ENCODE measurements at regions not wholly inside any gene's neighbourhood (a gene's known extent, or its start where the extent isn't known, plus 50 kb on each side); places are given as distances from the start of the nearest gene placed in this dataset.

- no peak for DNase-seq
- peaks cover 2 to 17% (median 11%) of the 10 kb centered on the region in 9 donors for H3K9me3 Mint-ChIP-seq
- peaks cover 0 to 5% (median 0%) of the 10 kb centered on the region in 3 donors for H3K36me3 Mint-ChIP-seq
- ATAC-seq, result no peak
- H3K4me3 Mint-ChIP-seq, result no peak overlapping the region
- H3K27me3 Mint-ChIP-seq, result peaks cover 6 to 31% (median 15%) of the 10 kb centered on the region in 5 donors
- no peaks in the 10 kb centered on the region for H3K4me1 Mint-ChIP-seq
- POLR2A ChIA-PET, result no interaction called here
- no peak overlapping the region for H3K27ac Mint-ChIP-seq
Observed at GRCh38 chr2:121866789-121867188, 111.3 kb downstream of the TSN start.

DNA sequence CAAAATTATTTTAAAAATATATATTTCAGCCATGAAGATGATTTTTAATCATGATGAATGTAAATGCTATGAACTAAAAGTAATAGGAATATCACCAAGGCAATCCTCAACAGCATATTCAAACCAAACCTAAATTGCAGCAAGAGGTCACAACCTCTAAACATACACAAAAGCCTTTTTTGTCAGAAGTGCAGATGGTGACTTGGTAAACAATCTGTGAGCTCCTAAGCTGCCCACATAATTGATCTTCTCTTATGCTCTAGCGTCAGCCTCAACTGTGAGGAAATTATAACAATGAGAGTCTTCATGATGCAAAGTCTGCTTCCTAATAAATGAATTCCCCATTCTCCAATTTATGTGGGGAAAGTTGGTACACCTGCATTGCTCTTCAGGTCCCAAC lies 113.2 kb downstream of the TSN start:
- H3K4me1 Mint-ChIP-seq, result no peaks in the 10 kb centered on the region
- H3K27ac Mint-ChIP-seq, result no peak overlapping the region
- peaks cover 2 to 6% (median 4%) of the 10 kb centered on the region in 9 donors for H3K9me3 Mint-ChIP-seq
- H3K27me3 Mint-ChIP-seq, result peaks cover 5 to 30% (median 8%) of the 10 kb centered on the region in 5 donors
- H3K4me3 Mint-ChIP-seq, result no peak overlapping the region
- ATAC-seq, result no peak
- POLR2A ChIA-PET, result no interaction called here
- DNase-seq, result no peak
- peaks cover 0 to 4% (median 0%) of the 10 kb centered on the region in 3 donors for H3K36me3 Mint-ChIP-seq

DNA sequence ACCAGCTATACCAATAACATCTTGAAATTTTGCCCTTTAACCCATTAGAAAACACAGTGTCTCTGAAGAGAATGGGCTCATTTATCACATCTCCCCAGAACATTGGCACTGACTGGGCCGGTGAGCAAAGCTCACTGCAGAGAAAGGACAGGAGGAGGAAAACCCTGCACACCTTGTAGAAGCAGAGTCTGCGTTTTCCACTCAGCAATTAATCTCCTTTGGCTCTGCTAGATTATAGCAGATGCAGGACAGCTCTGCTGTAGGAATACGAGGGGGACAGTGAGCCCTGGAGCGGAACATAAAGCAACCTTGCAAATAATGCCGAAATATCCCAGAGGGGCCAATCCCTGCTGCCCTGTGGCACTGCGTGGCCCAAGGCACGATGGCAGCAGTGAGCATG lies 113.9 kb downstream of the TSN start:
- H3K4me3 Mint-ChIP-seq, result no peak overlapping the region
- no peaks in the 10 kb centered on the region for H3K36me3 Mint-ChIP-seq
- H3K27me3 Mint-ChIP-seq, result peaks cover 3 to 32% (median 6%) of the 10 kb centered on the region in 5 donors
- H3K27ac Mint-ChIP-seq, result no peak overlapping the region
- POLR2A ChIA-PET, result no interaction called here
- ATAC-seq (no peak), DNase-seq (no peak)
- H3K9me3 Mint-ChIP-seq, result no peaks in the 10 kb centered on the region
- no peaks in the 10 kb centered on the region for H3K4me1 Mint-ChIP-seq

GRCh38 chr2:121869873-121870272 lies 114.4 kb downstream of the TSN start:
- no peak overlapping the region for H3K4me3 Mint-ChIP-seq
- peaks cover 3 to 34% (median 6%) of the 10 kb centered on the region in 5 donors for H3K27me3 Mint-ChIP-seq
- POLR2A ChIA-PET, result no interaction called here
- no peaks in the 10 kb centered on the region for H3K4me1 Mint-ChIP-seq
- ATAC-seq, result no peak
- no peak for DNase-seq
- H3K27ac Mint-ChIP-seq, result no peak overlapping the region
- H3K9me3 Mint-ChIP-seq, result no peaks in the 10 kb centered on the region
- H3K36me3 Mint-ChIP-seq, result no peaks in the 10 kb centered on the region

DNA sequence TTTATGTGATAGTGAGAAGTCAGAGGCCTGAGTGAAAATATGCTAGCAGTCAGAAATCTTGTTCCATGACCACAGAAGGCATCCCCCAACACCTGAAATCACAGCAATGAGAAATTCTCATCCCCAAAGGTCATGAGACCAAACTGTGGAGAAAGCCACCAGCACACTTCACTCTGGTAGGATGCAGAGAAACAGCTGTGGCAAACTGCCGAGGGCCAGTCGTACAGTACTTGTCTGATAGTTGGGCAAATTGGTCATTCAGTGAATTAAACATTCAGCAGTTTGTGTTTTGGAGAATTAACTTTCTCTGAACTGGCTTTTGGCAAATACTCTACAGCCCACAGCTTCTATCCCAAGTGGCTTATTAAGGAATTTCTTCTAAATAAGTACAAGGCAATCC lies 117.2 kb downstream of the TSN start:
- no peak overlapping the region for H3K27ac Mint-ChIP-seq
- peaks cover 3 to 19% (median 4%) of the 10 kb centered on the region in 5 donors for H3K27me3 Mint-ChIP-seq
- no peaks in the 10 kb centered on the region for H3K36me3 Mint-ChIP-seq
- ATAC-seq, result no peak
- no peak overlapping the region for H3K4me3 Mint-ChIP-seq
- POLR2A ChIA-PET, result no interaction called here
- H3K4me1 Mint-ChIP-seq, result no peaks in the 10 kb centered on the region
- DNase-seq, result no peak
- no peaks in the 10 kb centered on the region for H3K9me3 Mint-ChIP-seq

DNA sequence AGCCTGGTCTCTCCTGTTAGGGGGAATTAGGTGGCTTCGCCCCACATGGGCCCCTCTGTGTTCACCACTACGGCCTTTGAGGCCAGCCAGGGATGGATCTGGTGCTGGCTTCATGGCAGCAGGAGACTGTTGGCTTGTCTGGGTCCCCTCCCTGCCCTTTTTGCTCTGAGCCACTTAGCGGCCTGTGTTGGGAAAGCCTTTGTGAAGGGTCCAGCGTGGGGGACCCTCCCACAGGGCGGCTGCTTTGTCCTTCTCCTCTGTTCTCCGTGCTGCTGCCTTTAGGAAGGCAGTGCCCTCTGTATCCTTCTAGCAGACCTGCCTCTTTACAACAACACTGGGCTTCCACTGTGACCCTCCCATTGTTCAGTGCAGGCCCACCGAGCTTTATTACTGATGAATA lies 118.4 kb downstream of the TSN start:
- H3K36me3 Mint-ChIP-seq, result peaks cover 0 to 8% (median 0%) of the 10 kb centered on the region in 3 donors
- H3K27me3 Mint-ChIP-seq, result peaks cover 4 to 19% (median 9%) of the 10 kb centered on the region in 5 donors
- no peak overlapping the region for H3K4me3 Mint-ChIP-seq
- ATAC-seq (no peak), DNase-seq (no peak)
- peaks cover 0 to 12% (median 0%) of the 10 kb centered on the region in 9 donors for H3K9me3 Mint-ChIP-seq
- H3K27ac Mint-ChIP-seq, result no peak overlapping the region
- H3K4me1 Mint-ChIP-seq, result no peaks in the 10 kb centered on the region
- POLR2A ChIA-PET, result no interaction called here

DNA sequence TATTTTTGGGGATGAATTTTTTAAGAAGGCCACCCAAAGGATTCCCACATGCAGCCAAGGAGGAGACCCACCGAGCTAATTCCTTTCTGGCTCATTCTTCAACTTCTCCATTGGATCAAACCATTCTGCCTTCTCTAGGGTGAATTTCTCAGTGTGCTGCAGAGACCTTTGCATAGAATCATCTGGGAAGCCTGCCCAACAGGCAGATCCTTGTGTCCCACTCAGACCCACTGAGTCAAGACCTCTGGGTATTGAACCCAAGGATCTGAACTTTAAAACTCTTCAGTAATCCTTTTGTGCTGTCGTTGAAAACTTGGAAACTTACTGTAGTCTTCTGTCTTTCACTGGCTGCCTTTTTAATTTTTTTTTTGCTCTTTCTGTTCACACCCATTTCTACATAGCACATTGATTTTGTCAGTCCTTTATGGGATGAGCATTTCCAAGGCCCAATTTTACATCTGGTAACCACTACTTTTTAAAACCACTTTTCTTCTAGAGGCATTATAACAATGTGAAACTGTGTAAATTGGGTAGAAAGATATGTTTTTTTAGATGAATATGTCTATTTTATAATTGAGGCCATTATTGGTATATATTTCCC lies 120.2 kb downstream of the TSN start:
- Mint-ChIP-seq H3K4me3 (no peak overlapping the region), H3K27ac (no peak overlapping the region)
- no peak for ATAC-seq

DNA sequence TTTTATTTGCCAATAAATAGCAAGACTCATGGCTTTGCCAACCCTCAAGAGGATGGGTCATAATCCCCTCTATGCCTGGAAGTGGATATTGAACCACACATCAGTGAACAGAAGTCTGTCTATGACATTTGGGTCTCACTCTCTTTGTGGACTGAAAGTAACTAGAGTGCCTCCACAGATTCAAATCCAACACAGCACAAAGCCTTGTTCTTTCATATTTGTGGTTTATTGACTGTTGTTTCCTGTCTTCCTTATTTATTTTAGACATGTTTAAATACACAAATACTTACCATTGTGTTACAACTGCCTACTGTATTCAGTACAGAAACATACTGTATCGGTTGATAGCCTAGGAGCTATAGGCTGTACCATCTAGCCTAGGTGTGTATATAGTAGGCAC lies 121.9 kb downstream of the TSN start:
- no peak overlapping the region for H3K4me3 Mint-ChIP-seq
- DNase-seq, result no peak
- POLR2A ChIA-PET, result no interaction called here
- no peak overlapping the region for H3K27ac Mint-ChIP-seq
- peaks cover 0 to 19% (median 2%) of the 10 kb centered on the region in 9 donors for H3K9me3 Mint-ChIP-seq
- ATAC-seq, result no peak
- H3K4me1 Mint-ChIP-seq, result no peaks in the 10 kb centered on the region
- peaks cover 5 to 19% (median 16%) of the 10 kb centered on the region in 5 donors for H3K27me3 Mint-ChIP-seq
- peaks cover 0 to 8% (median 0%) of the 10 kb centered on the region in 3 donors for H3K36me3 Mint-ChIP-seq

More for the DNA sequence above, 120.2 kb downstream of the TSN start:
- no peak for DNase-seq
- POLR2A ChIA-PET, result no interaction called here
- Mint-ChIP-seq H3K4me1 (no peaks in the 10 kb centered on the region), H3K9me3 (peaks cover 0 to 19% (median 2%) of the 10 kb centered on the region in 9 donors), H3K36me3 (peaks cover 0 to 8% (median 0%) of the 10 kb centered on the region in 3 donors), H3K27me3 (peaks cover 3 to 15% (median 8%) of the 10 kb centered on the region in 5 donors)

GRCh38 chr2:121880283-121880682 lies 124.8 kb downstream of the TSN start:
- H3K4me1 Mint-ChIP-seq, result no peaks in the 10 kb centered on the region
- DNase-seq (no peak), ATAC-seq (no peak)
- H3K27me3 Mint-ChIP-seq, result peaks cover 5 to 20% (median 16%) of the 10 kb centered on the region in 5 donors
- H3K27ac Mint-ChIP-seq, result no peak overlapping the region
- peaks cover 0 to 19% (median 2%) of the 10 kb centered on the region in 9 donors for H3K9me3 Mint-ChIP-seq
- peaks cover 0 to 8% (median 0%) of the 10 kb centered on the region in 3 donors for H3K36me3 Mint-ChIP-seq
- H3K4me3 Mint-ChIP-seq, result no peak overlapping the region
- POLR2A ChIA-PET, result no interaction called here

- Mint-ChIP-seq H3K27ac (no peak overlapping the region), H3K4me3 (no peak overlapping the region)
- ATAC-seq, result no peak
Observed at GRCh38 chr2:121881038-121881437, 125.6 kb downstream of the TSN start.

GRCh38 chr2:121881950-121882349 lies 126.5 kb downstream of the TSN start:
- Mint-ChIP-seq H3K4me3 (no peak overlapping the region), H3K9me3 (peaks cover 0 to 19% (median 2%) of the 10 kb centered on the region in 9 donors), H3K4me1 (no peaks in the 10 kb centered on the region), H3K27ac (peak overlapping the region in 1 of 10 donors; percentile 36), H3K27me3 (peaks cover 7 to 27% (median 16%) of the 10 kb centered on the region in 5 donors), H3K36me3 (peaks cover 0 to 8% (median 0%) of the 10 kb centered on the region in 3 donors)
- POLR2A ChIA-PET, result no interaction called here
- ATAC-seq, result no peak
- no peak for DNase-seq

More at GRCh38 chr2:121881038-121881437, 125.6 kb downstream of the TSN start:
- POLR2A ChIA-PET, result no interaction called here
- no peak for DNase-seq
- peaks cover 0 to 19% (median 2%) of the 10 kb centered on the region in 9 donors for H3K9me3 Mint-ChIP-seq
- no peaks in the 10 kb centered on the region for H3K4me1 Mint-ChIP-seq
- H3K27me3 Mint-ChIP-seq, result peaks cover 5 to 20% (median 16%) of the 10 kb centered on the region in 5 donors
- H3K36me3 Mint-ChIP-seq, result peaks cover 0 to 8% (median 0%) of the 10 kb centered on the region in 3 donors

DNA sequence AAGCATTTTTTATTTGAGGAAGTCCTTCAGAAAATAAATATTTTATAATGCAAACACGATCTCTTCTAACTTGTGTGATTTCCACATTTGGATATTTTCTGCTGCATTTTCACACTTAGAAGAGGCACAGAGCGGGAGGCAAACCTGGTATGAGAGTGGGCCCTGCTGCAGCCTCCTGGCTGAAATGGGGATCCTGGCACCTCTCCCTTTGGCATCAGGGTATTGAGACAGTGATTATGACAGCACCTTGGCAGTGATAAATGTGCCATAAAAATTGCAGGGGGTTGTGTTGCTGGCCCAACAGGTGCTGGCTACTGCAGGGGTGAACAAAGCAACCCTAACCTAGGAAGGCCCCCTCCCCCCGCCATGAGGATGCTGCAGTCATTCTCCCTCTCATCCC lies 128.6 kb downstream of the TSN start:
- H3K4me1 Mint-ChIP-seq, result no peaks in the 10 kb centered on the region
- ATAC-seq, result no peak
- POLR2A ChIA-PET, result no interaction called here
- peaks cover 9 to 38% (median 17%) of the 10 kb centered on the region in 5 donors for H3K27me3 Mint-ChIP-seq
- peaks cover 0 to 7% (median 0%) of the 10 kb centered on the region in 9 donors for H3K9me3 Mint-ChIP-seq
- H3K4me3 Mint-ChIP-seq, result no peak overlapping the region
- no peaks in the 10 kb centered on the region for H3K36me3 Mint-ChIP-seq
- DNase-seq, result no peak
- H3K27ac Mint-ChIP-seq, result no peak overlapping the region

DNA sequence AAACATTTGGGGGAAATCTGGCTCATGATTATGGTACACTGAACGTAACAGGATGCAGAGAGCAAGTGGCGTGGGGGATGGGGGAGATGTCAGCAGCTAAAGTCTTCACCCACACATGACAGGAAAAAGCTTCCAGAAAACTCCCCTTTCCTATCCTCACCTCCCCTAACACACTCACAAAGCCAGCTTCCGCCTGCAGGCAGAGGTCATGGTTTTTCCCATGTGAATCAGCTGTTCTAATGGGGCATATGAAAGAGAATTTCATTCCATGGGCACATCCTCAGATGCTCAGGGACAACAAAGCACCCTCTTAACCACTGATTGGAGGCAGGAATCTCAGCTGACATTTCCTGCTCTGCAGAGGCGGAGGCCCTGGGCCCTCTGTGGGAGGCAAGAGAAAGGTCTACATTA lies 129.1 kb downstream of the TSN start:
- POLR2A ChIA-PET, result no interaction called here
- Mint-ChIP-seq H3K9me3 (peaks cover 0 to 3% (median 0%) of the 10 kb centered on the region in 9 donors), H3K4me1 (no peaks in the 10 kb centered on the region), H3K4me3 (no peak overlapping the region), H3K36me3 (no peaks in the 10 kb centered on the region), H3K27me3 (peaks cover 7 to 40% (median 16%) of the 10 kb centered on the region in 5 donors), H3K27ac (no peak overlapping the region)
- ATAC-seq, result no peak
- no peak for DNase-seq

- no peak for DNase-seq
- POLR2A ChIA-PET, result no interaction called here
- no peaks in the 10 kb centered on the region for H3K9me3 Mint-ChIP-seq
- H3K27me3 Mint-ChIP-seq, result peaks cover 4 to 42% (median 12%) of the 10 kb centered on the region in 5 donors
- no peaks in the 10 kb centered on the region for H3K4me1 Mint-ChIP-seq
- H3K27ac Mint-ChIP-seq, result no peak overlapping the region
- no peak for ATAC-seq
- no peaks in the 10 kb centered on the region for H3K36me3 Mint-ChIP-seq
- H3K4me3 Mint-ChIP-seq, result no peak overlapping the region
Observed at GRCh38 chr2:121886059-121886458, 130.6 kb downstream of the TSN start.
